Tibial nerve (tissue), 4 donors: ENCODE measurements at regions not wholly inside any gene's neighbourhood (a gene's known extent, or its start where the extent isn't known, plus 50 kb on each side); places are given as distances from the start of the nearest gene placed in this dataset.
A peak's percentile ranks its signal among the peaks of the same experiment; 100 is the strongest.

ENCODE experiments used
- DNase-seq, 2 donors: peaks; one replicate each; pipeline ENCODE4 v3.0.0-alpha.2; 2019; ENCODE audit warnings: low spot score in 2 of 2
- H3K27ac ChIP-seq, 4 donors: fragments of 200-600 bp; sonication (generic) in 3 of 4; one replicate each; pipeline ENCODE4 v1.5.1; 2017 to 2019; ENCODE audit warnings: mild to moderate bottlenecking in 1 of 4
- H3K27me3 ChIP-seq, 2 donors: fragments of 200-600 bp; sonication (generic) in 1 of 2; one replicate each; pipeline versions ENCODE4 v1.5.1 to v1.6.0; 2017 to 2019
- H3K36me3 ChIP-seq, 3 donors: fragments of 200-600 bp; sonication (generic); one replicate each; pipeline ENCODE4 v1.5.1; 2018 to 2019
- H3K4me1 ChIP-seq, 4 donors: fragments of 200-600 bp; sonication (generic) in 3 of 4; one replicate each; pipeline ENCODE4 v1.5.1; 2017 to 2019
- H3K4me3 ChIP-seq, 4 donors: fragments of 200-600 bp; sonication (generic) in 3 of 4; one replicate each; pipeline ENCODE4 v1.5.1; 2017 to 2019; ENCODE audit warnings: mild to moderate bottlenecking in 1 of 4, moderate library complexity in 1 of 4
- H3K9me3 ChIP-seq, 4 donors: fragments of 200-600 bp; sonication (generic) in 3 of 4; one replicate each; pipeline ENCODE4 v1.5.1; 2017 to 2019
- EP300 ChIP-seq, 2 donors: sonication (generic); formaldehyde crosslinking; IDR thresholded peaks; one replicate each; pipeline ENCODE4 v1.6.1; 2017; ENCODE audit warnings: antibody characterized with exemption in 2 of 2, mild to moderate bottlenecking in 1 of 2
- POLR2A ChIP-seq, 2 donors: fragments of 450-650 bp; IDR thresholded peaks; one replicate each; pipeline ENCODE4 v1.6.1; 2017; ENCODE audit warnings: antibody characterized with exemption in 2 of 2, mild to moderate bottlenecking in 2 of 2, moderate library complexity in 2 of 2
- WGBS, 2 donors: methylation state at CpG; one replicate each; pipeline ENCODE4 v1.1.5; 2018; 5-methylcytosine and 5-hydroxymethylcytosine counted together
- TF ChIP-seq, protein P1 (sequence below), 5 experiments: fragments of 200-600 bp in 3 of 5; fragments of 450-650 bp in 2 of 5; sonication (generic) in 3 of 5; IDR thresholded peaks; one replicate each; pipeline ENCODE4 v1.5.1; 2016 to 2019; ENCODE audit warnings: antibody characterized with exemption in 5 of 5, mild to moderate bottlenecking in 3 of 5, moderate library complexity in 2 of 5

- no peak for TF ChIP-seq EP300 (IDR thresholded peaks at IDR 0.05)
- no peak for TF ChIP-seq POLR2A (IDR thresholded peaks at IDR 0.05)
- 61 to 69% methylated on average over 3 of the region's 3 CpGs for WGBS, 2 donors
- no peaks in the 10 kb centered on the region for H3K9me3 ChIP-seq
- H3K4me1 ChIP-seq: no peaks in the 10 kb centered on the region
- no peak for DNase-seq
- H3K27ac ChIP-seq: no peak overlapping the region
- no peaks in the 10 kb centered on the region for H3K27me3 ChIP-seq
- H3K36me3 ChIP-seq: no peaks in the 10 kb centered on the region
- H3K4me3 ChIP-seq: no peak overlapping the region
Measured at GRCh38 chr10:4733843-4734224, 92.2 kb upstream of the AKR1E2 start.

DNA sequence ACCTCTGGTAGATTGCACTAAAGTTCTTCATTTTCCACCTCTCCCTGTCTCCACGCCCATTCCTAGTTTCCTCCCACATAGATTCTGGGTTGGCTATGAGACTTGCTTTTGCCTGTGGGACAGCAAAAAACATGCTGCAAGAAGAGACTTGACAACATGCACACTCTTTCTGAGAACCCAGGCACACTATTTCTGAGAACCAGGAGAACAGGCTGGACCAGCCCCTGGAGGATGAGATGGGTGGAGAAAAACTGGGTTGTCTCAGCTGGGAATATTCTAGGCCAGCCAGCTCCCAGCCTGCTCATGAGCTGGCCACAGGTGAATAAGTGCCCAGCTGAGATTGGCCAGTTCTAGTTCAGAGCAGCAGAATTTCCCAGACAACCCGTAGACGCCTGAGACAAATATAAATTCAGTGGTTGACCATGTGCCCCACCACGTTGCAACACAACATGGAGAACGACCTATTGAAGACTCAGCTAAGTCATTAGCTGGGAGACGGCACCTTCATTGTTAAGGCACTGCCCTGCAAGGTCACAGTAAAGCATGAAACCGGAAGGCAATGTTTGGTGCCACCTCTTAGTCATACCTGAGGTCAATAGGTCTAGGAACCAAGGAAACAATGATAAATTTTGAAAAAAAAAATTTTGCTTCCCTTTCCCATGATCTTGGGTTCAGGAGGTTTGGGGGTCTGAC lies 92.7 kb upstream of the AKR1E2 start:
- Histone ChIP-seq H3K27ac (no peak overlapping the region), H3K36me3 (no peaks in the 10 kb centered on the region), H3K4me1 (no peaks in the 10 kb centered on the region), H3K9me3 (no peaks in the 10 kb centered on the region), H3K4me3 (no peak overlapping the region), H3K27me3 (no peaks in the 10 kb centered on the region)
- 88 to 89% methylated on average over 7 of the region's 7 CpGs for WGBS, 2 donors
- no peak for DNase-seq
- no peak for TF ChIP-seq POLR2A (IDR thresholded peaks at IDR 0.05)
- no peak for TF ChIP-seq EP300 (IDR thresholded peaks at IDR 0.05)

GRCh38 chr10:4730998-4731397 lies 95.0 kb upstream of the AKR1E2 start:
- Histone ChIP-seq H3K27me3 (no peaks in the 10 kb centered on the region), H3K27ac (no peak overlapping the region), H3K4me1 (no peaks in the 10 kb centered on the region), H3K4me3 (no peak overlapping the region), H3K9me3 (no peaks in the 10 kb centered on the region), H3K36me3 (no peaks in the 10 kb centered on the region)
- DNase-seq: no peak
- TF ChIP-seq POLR2A (IDR thresholded peaks at IDR 0.05) (no peak), EP300 (IDR thresholded peaks at IDR 0.05) (no peak)
- TF ChIP-seq, protein P1, sequence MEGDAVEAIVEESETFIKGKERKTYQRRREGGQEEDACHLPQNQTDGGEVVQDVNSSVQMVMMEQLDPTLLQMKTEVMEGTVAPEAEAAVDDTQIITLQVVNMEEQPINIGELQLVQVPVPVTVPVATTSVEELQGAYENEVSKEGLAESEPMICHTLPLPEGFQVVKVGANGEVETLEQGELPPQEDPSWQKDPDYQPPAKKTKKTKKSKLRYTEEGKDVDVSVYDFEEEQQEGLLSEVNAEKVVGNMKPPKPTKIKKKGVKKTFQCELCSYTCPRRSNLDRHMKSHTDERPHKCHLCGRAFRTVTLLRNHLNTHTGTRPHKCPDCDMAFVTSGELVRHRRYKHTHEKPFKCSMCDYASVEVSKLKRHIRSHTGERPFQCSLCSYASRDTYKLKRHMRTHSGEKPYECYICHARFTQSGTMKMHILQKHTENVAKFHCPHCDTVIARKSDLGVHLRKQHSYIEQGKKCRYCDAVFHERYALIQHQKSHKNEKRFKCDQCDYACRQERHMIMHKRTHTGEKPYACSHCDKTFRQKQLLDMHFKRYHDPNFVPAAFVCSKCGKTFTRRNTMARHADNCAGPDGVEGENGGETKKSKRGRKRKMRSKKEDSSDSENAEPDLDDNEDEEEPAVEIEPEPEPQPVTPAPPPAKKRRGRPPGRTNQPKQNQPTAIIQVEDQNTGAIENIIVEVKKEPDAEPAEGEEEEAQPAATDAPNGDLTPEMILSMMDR (IDR thresholded peaks at IDR 0.05): no peak
- WGBS, 2 donors: 94 to 96% methylated on average over 3 of the region's 3 CpGs

DNA sequence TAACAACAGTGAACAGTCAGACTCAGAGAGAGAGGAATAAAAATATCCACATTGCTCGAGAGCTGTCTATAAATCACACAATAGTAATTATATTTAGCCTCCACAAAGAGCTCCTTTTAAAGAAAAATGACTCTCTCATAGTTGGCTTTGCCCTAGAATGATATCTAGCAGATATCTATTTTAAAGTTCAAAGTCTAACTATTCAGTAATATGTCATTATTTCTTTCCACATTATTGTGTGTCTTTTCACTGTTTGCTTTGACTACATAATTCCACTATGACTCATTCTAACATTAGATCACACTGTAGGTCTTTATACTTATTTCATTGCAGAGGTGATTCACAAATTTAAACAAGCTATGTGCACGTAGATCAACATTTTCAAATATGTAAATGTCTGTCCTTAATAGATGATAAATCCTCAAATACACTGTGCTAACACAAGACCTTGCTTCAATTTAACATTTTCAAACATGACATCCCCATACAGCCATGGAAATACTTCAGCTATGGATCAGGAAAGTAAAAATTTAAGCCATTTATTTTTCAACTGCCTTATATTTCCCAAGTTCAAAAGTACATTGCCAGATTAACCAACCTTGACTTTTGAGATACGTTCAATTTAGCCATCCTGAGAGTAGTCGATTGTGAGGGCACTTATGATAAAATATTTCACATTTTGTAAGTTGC lies 99.9 kb upstream of the AKR1E2 start:
- DNase-seq: no peak
- H3K27ac ChIP-seq: no peak overlapping the region
- WGBS, 2 donors: 56% methylated on average over 4 of the region's 4 CpGs

DNA sequence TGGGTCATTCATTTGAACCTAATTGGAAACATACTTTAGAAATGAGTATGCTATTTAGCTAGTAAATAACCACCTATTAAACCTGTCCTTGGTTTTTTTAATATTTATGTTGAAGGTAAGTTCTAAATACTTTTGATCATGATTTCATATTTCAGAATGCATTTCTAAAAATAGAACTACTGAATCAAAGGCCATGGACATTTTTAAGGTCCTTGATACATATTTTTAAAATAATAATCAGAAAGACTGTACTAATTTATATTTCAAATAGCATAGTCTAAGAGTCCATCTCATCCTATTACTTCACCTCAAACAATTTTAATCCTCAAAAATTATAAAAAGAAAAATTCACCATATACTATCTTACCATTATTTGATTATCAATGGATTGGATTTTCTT lies 102.1 kb upstream of the AKR1E2 start:
- H3K27ac ChIP-seq: no peak overlapping the region
- TF ChIP-seq EP300 (IDR thresholded peaks at IDR 0.05): no peak
- TF ChIP-seq POLR2A (IDR thresholded peaks at IDR 0.05): no peak
- TF ChIP-seq, protein P1 (IDR thresholded peaks at IDR 0.05): no peak
- DNase-seq: no peak
- H3K27me3 ChIP-seq: no peaks in the 10 kb centered on the region
- no peaks in the 10 kb centered on the region for H3K9me3 ChIP-seq
- no peak overlapping the region for H3K4me3 ChIP-seq
- H3K36me3 ChIP-seq: no peaks in the 10 kb centered on the region
- H3K4me1 ChIP-seq: no peaks in the 10 kb centered on the region

More for the DNA sequence above, 99.9 kb upstream of the AKR1E2 start:
- Histone ChIP-seq H3K4me3 (no peak overlapping the region), H3K9me3 (no peaks in the 10 kb centered on the region), H3K27me3 (no peaks in the 10 kb centered on the region), H3K36me3 (no peaks in the 10 kb centered on the region), H3K4me1 (no peaks in the 10 kb centered on the region)
- TF ChIP-seq, protein P1 (IDR thresholded peaks at IDR 0.05): no peak
- TF ChIP-seq EP300 (IDR thresholded peaks at IDR 0.05) (no peak), POLR2A (IDR thresholded peaks at IDR 0.05) (no peak)

- peak overlapping the region in 1 of 4 donors; percentile 53 for H3K27ac ChIP-seq
- TF ChIP-seq POLR2A (IDR thresholded peaks at IDR 0.05): no peak
- peak in 1 of 2 donors; percentile 84 for TF ChIP-seq EP300 (IDR thresholded peaks at IDR 0.05)
- TF ChIP-seq, protein P1 (IDR thresholded peaks at IDR 0.05): no peak
Measured at GRCh38 chr10:4721999-4722753, 103.8 kb upstream of the AKR1E2 start.

More at GRCh38 chr10:4721999-4722753, 103.8 kb upstream of the AKR1E2 start:
- H3K4me3 ChIP-seq: no peak overlapping the region
- H3K4me1 ChIP-seq: no peaks in the 10 kb centered on the region
- DNase-seq: peak in 1 of 2 donors; percentile 59
- WGBS, 2 donors: 77 to 87% methylated on average over 3 of the region's 3 CpGs
- H3K36me3 ChIP-seq: no peaks in the 10 kb centered on the region
- H3K27me3 ChIP-seq: no peaks in the 10 kb centered on the region
- H3K9me3 ChIP-seq: no peaks in the 10 kb centered on the region
